CD4-positive, alpha-beta T cell treated with Interleukin-10 for 1 hour (primary cell): ENCODE measurements at regions not wholly inside any gene's neighbourhood (a gene's known extent, or its start where the extent isn't known, plus 50 kb on each side); places are given as distances from the start of the nearest gene placed in this dataset.

Source experiments
- DNase-seq: peaks from one replicate; pipeline ENCODE4 v3.0.0-alpha.2; 2020

GRCh38 chr2:177098001-177098613 is 114.5 kb upstream of the HNRNPA3 start:
- DNase-seq, result no peak

GRCh38 chr2:177101930-177102329 is 110.7 kb upstream of the HNRNPA3 start:
- no peak for DNase-seq

DNA sequence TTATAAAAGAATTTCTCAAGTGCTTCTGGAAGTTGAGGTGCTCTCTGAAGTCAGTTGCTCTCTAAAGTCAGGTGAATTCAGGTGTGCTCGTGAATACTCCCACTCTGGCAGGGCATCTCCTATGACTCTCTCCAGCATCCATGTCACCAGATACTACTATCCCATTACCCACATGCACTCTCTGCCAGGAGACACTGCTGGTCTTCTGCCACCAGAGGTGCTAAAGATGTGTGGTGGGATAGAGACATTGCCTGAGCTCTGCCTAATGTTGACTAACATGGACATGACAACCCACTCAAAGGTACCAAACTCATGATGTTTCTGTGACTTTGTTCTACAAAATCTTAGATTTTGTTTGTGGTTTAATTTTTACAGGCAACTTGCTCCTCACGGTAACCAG is 106.4 kb upstream of the HNRNPA3 start:
- no peak for DNase-seq

- no peak for DNase-seq
Measured at GRCh38 chr2:177108890-177109289, 103.7 kb upstream of the HNRNPA3 start.

DNA sequence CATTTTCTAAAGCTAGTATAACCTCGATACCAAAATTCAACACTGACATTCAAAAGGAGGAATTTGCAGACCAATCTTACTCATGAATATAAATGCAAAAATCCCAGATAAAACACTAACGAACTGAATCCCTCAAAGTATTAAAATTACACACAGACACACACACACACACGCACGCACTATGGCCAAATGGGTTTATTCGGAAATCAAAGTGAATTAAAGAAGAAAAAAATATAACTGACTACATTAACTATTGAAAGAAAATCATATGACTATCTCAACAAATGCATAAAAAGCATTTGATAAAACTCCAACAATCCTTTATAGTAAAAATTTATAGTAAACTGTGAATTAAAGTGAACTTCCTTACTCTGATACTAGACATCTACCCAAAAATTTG is 97.9 kb upstream of the HNRNPA3 start:
- DNase-seq, result no peak

DNA sequence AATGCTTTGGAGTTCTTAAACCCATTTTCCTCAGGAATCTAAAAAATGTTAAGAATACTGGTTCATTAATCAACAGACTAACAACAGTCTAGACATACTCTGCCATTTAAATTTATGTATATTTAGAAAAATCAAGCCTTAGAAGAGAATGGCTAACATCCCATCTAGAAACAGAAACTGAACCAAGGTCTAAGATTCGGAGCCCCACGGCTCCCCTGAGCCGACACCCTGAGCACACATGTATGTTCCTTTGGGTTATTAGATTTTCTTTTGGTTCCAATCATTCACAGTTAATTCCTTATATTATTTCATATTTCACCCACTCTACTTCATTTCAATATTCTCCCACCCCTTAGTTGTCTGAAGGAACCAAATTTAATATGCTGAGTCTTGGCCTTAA is 94.8 kb upstream of the HNRNPA3 start:
- DNase-seq, result no peak

GRCh38 chr2:177118636-177119035 is 94.0 kb upstream of the HNRNPA3 start:
- no peak for DNase-seq

- DNase-seq, result no peak
Measured at GRCh38 chr2:177119099-177119498, 93.5 kb upstream of the HNRNPA3 start.

- no peak for DNase-seq
Measured at GRCh38 chr2:177123048-177123447, 89.5 kb upstream of the HNRNPA3 start.

- DNase-seq, result no peak
Measured at GRCh38 chr2:177124371-177124770, 88.2 kb upstream of the HNRNPA3 start.

- DNase-seq, result no peak
Measured at GRCh38 chr2:177127821-177128220, 84.8 kb upstream of the HNRNPA3 start.

- no peak for DNase-seq
Measured at GRCh38 chr2:177129610-177130009, 83.0 kb upstream of the HNRNPA3 start.

GRCh38 chr2:177131858-177132257 is 80.7 kb upstream of the HNRNPA3 start:
- no peak for DNase-seq

DNA sequence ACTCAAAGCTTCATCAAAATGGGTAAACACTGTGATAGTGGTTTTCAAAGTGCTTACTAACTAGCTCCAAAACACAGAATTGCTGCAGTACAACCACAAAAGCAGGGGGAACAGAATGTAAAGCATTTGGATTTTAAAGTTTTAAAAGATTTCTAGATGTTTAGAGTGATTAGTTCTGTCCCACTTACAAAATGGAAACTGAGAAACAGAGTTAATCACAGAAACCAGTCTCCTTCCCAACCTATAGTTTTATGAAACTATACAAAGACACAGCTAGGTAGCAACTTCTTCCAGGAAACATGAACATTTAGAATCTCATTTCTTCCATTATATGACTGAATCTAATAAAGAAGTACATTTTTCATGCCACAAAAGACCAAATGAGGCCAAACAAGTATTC is 73.8 kb upstream of the HNRNPA3 start:
- DNase-seq, result no peak

- no peak for DNase-seq
Measured at GRCh38 chr2:177141866-177142265, 70.7 kb upstream of the HNRNPA3 start.

- no peak for DNase-seq
Measured at GRCh38 chr2:177143444-177143843, 69.2 kb upstream of the HNRNPA3 start.

- DNase-seq, result peak; percentile 64
Measured at GRCh38 chr2:177147093-177147694, 65.4 kb upstream of the HNRNPA3 start.

GRCh38 chr2:177147834-177148445 is 64.7 kb upstream of the HNRNPA3 start:
- no peak for DNase-seq

- peak; percentile 70 for DNase-seq
Measured at GRCh38 chr2:177148477-177149154, 64.0 kb upstream of the HNRNPA3 start.

DNA sequence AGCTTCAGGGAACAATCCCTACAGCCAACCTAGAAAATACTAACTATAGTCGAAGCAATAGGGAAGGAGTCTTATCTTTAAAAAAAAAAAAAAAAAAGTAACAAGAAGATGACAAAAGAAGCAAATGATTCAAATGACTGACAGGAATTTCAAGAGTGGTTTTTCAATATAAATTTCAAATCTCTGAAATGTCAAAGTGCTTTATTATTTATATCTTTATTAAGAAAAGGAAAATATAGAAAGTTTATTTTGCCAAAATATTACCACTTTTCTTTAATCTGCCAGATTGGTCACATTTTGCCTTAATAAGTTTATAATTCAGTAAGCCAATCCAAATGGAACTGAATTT is 63.5 kb upstream of the HNRNPA3 start:
- DNase-seq, result no peak

GRCh38 chr2:177153805-177154204 is 58.8 kb upstream of the HNRNPA3 start:
- no peak for DNase-seq

- DNase-seq, result no peak
Measured at GRCh38 chr2:177154809-177155208, 57.8 kb upstream of the HNRNPA3 start.

- no peak for DNase-seq
Measured at GRCh38 chr2:177155631-177156030, 57.0 kb upstream of the HNRNPA3 start.
